Peyer's patch (tissue), 4 donors: ENCODE measurements at regions not wholly inside any gene's neighbourhood (a gene's known extent, or its start where the extent isn't known, plus 50 kb on each side); places are given as distances from the start of the nearest gene placed in this dataset.

Experiments used
- DNase-seq, 3 donors: peaks; one replicate each; pipeline ENCODE4 v3.0.0-alpha.2; 2017 to 2019
- H3K27ac ChIP-seq, 4 donors: fragments of 200-600 bp; sonication (generic); one replicate each; pipeline ENCODE4 v1.5.1; 2016 to 2019
- H3K27me3 ChIP-seq, 2 donors: fragments of 200-600 bp; sonication (generic); one replicate each; pipeline ENCODE4 v1.5.1; 2019
- H3K36me3 ChIP-seq, 3 donors: fragments of 200-600 bp; sonication (generic); one replicate each; pipeline ENCODE4 v1.5.1; 2016 to 2019
- H3K4me1 ChIP-seq, 4 donors: fragments of 200-600 bp; sonication (generic); one replicate each; pipeline ENCODE4 v1.5.1; 2016 to 2019
- H3K4me3 ChIP-seq, 4 donors: fragments of 200-600 bp; sonication (generic); 1 replicate in 3 of 4; 2 replicates in 1 of 4; pipeline ENCODE4 v1.5.1; 2016 to 2019; ENCODE audit warnings: mild to moderate bottlenecking in 1 of 4
- H3K9me3 ChIP-seq, 4 donors: fragments of 200-600 bp; sonication (generic); one replicate each; pipeline ENCODE4 v1.5.1; 2016 to 2019; ENCODE audit warnings: mild to moderate bottlenecking in 1 of 4
- CTCF ChIP-seq, 6 experiments: fragments of 450-650 bp in 4 of 6; fragments of 200-600 bp in 2 of 6; sonication (generic) in 1 of 6; IDR thresholded peaks; one replicate each; pipeline ENCODE4 v1.5.1; 2017 to 2019; ENCODE audit warnings: antibody characterized with exemption in 6 of 6, mild to moderate bottlenecking in 3 of 6, moderate library complexity in 1 of 6
- POLR2A ChIP-seq, 2 donors: fragments of 450-650 bp; IDR thresholded peaks; one replicate each; pipeline ENCODE4 v1.5.1; 2017; ENCODE audit warnings: antibody characterized with exemption in 2 of 2, mild to moderate bottlenecking in 2 of 2, moderate library complexity in 2 of 2

GRCh38 chr6:23410439-23410838 is 715.6 kb upstream of the NRSN1 start:
- no peak overlapping the region for H3K4me3 ChIP-seq
- no peaks in the 10 kb centered on the region for H3K27me3 ChIP-seq
- DNase-seq, result no peak
- TF ChIP-seq CTCF (IDR thresholded peaks at IDR 0.05) (no peak), POLR2A (IDR thresholded peaks at IDR 0.05) (no peak)
- no peak overlapping the region for H3K27ac ChIP-seq
- H3K36me3 ChIP-seq, result no peaks in the 10 kb centered on the region
- no peaks in the 10 kb centered on the region for H3K9me3 ChIP-seq
- no peaks in the 10 kb centered on the region for H3K4me1 ChIP-seq

- no peaks in the 10 kb centered on the region for H3K9me3 ChIP-seq
- no peak for DNase-seq
- H3K27ac ChIP-seq, result no peak overlapping the region
- TF ChIP-seq CTCF (IDR thresholded peaks at IDR 0.05) (no peak), POLR2A (IDR thresholded peaks at IDR 0.05) (no peak)
- no peaks in the 10 kb centered on the region for H3K4me1 ChIP-seq
- no peaks in the 10 kb centered on the region for H3K27me3 ChIP-seq
- no peak overlapping the region for H3K4me3 ChIP-seq
- no peaks in the 10 kb centered on the region for H3K36me3 ChIP-seq
These were observed 713.2 kb upstream of the NRSN1 start for GRCh38 chr6:23412770-23413169.

GRCh38 chr6:23413327-23414050 is 712.5 kb upstream of the NRSN1 start:
- no peaks in the 10 kb centered on the region for H3K27me3 ChIP-seq
- no peak overlapping the region for H3K27ac ChIP-seq
- no peak for TF ChIP-seq CTCF (IDR thresholded peaks at IDR 0.05)
- TF ChIP-seq POLR2A (IDR thresholded peaks at IDR 0.05), result no peak
- H3K4me3 ChIP-seq, result no peak overlapping the region
- H3K9me3 ChIP-seq, result no peaks in the 10 kb centered on the region
- H3K36me3 ChIP-seq, result no peaks in the 10 kb centered on the region
- no peak for DNase-seq
- no peaks in the 10 kb centered on the region for H3K4me1 ChIP-seq

GRCh38 chr6:23414051-23414445 is 712.0 kb upstream of the NRSN1 start:
- DNase-seq, result no peak
- no peak overlapping the region for H3K4me3 ChIP-seq
- no peak overlapping the region for H3K27ac ChIP-seq
- H3K27me3 ChIP-seq, result no peaks in the 10 kb centered on the region
- no peaks in the 10 kb centered on the region for H3K4me1 ChIP-seq
- H3K9me3 ChIP-seq, result no peaks in the 10 kb centered on the region
- TF ChIP-seq POLR2A (IDR thresholded peaks at IDR 0.05) (no peak), CTCF (IDR thresholded peaks at IDR 0.05) (peak in 1 of 6 experiments; percentile 9)
- no peaks in the 10 kb centered on the region for H3K36me3 ChIP-seq

- DNase-seq, result no peak
- no peaks in the 10 kb centered on the region for H3K27me3 ChIP-seq
- H3K4me3 ChIP-seq, result no peak overlapping the region
- H3K9me3 ChIP-seq, result no peaks in the 10 kb centered on the region
- TF ChIP-seq POLR2A (IDR thresholded peaks at IDR 0.05) (no peak), CTCF (IDR thresholded peaks at IDR 0.05) (no peak)
- no peak overlapping the region for H3K27ac ChIP-seq
- no peaks in the 10 kb centered on the region for H3K4me1 ChIP-seq
- H3K36me3 ChIP-seq, result no peaks in the 10 kb centered on the region
These were observed 711.1 kb upstream of the NRSN1 start for GRCh38 chr6:23414922-23415321.
